ENCODE measurements at regions not wholly inside any gene's neighbourhood (a gene's known extent, or its start where the extent isn't known, plus 50 kb on each side); places are given as distances from the start of the nearest gene placed in this dataset.

DNA sequence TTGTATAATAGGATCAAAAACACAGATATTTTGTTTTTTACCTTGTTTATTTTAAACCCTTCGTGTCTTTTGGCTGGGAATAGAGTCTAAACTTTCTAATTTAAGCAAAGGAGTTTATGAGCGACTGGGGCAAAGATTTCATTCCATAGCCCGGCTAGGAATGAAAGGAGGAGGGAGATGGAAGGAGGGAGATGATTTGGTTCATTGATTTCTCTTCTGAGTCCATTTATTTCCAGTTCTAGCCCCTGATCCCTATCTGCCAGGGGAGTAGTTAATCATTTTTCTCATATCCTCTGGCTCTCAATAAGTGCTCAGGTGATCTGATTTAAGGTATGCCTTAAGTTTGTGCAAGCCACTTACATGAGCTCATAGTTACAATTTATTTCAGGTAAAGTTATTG, 120.0 kb downstream of the SPRY1 start:
- no peak for DNase-seq
- H3K4me3 ChIP-seq (ENCODE audit: insufficient read depth, low read depth, low read length, poor library complexity, severe bottlenecking) = no peak overlapping the region
- H3K27ac ChIP-seq (ENCODE audit: insufficient read depth, low read length, poor library complexity, severe bottlenecking) = no peak overlapping the region
- no peaks in the 10 kb centered on the region for H3K4me1 ChIP-seq (ENCODE audit: control insufficient read depth, insufficient read depth, low read length, poor library complexity, severe bottlenecking)
- H3K36me3 ChIP-seq (ENCODE audit: control insufficient read depth, insufficient read depth, low read length) = no peaks in the 10 kb centered on the region
- H3K9me3 ChIP-seq (ENCODE audit: control insufficient read depth, low read length) = no peaks in the 10 kb centered on the region
- H3K27me3 ChIP-seq (replicated peaks; ENCODE audit: control insufficient read depth, insufficient read depth, low read length, poor library complexity, severe bottlenecking) = no peaks in the 10 kb centered on the region

DNA sequence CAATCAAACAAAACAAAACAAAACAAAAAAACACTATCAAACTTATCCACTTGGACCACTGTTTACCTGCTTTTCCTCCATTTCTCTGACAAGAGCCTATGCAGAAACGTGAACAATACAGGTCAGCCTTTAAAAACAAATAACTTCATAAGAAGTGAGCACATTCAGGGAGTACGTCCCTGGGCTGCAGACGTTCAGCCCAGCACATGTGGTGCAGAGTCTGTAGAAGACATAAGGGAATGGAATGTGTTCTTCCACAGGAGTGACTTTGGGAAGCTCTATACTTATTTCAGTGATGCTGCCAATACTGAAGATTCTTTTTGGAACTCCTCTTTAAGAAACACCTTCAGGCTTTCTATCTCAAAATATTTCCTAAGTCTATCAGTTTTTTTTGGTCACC, 120.6 kb downstream of the SPRY1 start:
- H3K4me3 ChIP-seq (ENCODE audit: insufficient read depth, low read depth, low read length, poor library complexity, severe bottlenecking) = no peak overlapping the region
- no peak overlapping the region for H3K27ac ChIP-seq (ENCODE audit: insufficient read depth, low read length, poor library complexity, severe bottlenecking)
- no peaks in the 10 kb centered on the region for H3K4me1 ChIP-seq (ENCODE audit: control insufficient read depth, insufficient read depth, low read length, poor library complexity, severe bottlenecking)
- H3K36me3 ChIP-seq (ENCODE audit: control insufficient read depth, insufficient read depth, low read length) = no peaks in the 10 kb centered on the region
- no peaks in the 10 kb centered on the region for H3K27me3 ChIP-seq (replicated peaks; ENCODE audit: control insufficient read depth, insufficient read depth, low read length, poor library complexity, severe bottlenecking)
- DNase-seq = no peak
- H3K9me3 ChIP-seq (ENCODE audit: control insufficient read depth, low read length) = no peaks in the 10 kb centered on the region

DNA sequence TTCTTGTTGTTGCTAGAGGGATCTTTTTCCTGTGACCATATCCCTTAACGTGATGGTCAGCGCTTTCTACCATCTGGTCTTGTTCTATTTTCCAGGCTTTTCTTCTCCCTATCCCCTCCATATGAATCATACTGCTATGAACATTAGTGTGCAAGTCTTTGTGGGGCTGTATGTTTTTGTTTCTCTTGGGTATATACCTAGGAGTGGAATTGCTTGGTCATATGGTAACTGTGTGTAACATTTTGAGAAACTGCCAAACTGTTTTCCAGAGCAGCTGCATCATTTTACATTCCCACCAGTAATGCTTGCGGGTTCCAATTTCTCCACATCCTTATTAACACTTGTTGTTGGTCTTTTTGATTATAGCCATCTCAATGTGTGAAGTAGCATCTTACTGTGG, 121.4 kb downstream of the SPRY1 start:
- no peaks in the 10 kb centered on the region for H3K4me1 ChIP-seq (ENCODE audit: control insufficient read depth, insufficient read depth, low read length, poor library complexity, severe bottlenecking)
- H3K9me3 ChIP-seq (ENCODE audit: control insufficient read depth, low read length) = no peaks in the 10 kb centered on the region
- no peak for DNase-seq
- no peaks in the 10 kb centered on the region for H3K27me3 ChIP-seq (replicated peaks; ENCODE audit: control insufficient read depth, insufficient read depth, low read length, poor library complexity, severe bottlenecking)
- H3K27ac ChIP-seq (ENCODE audit: insufficient read depth, low read length, poor library complexity, severe bottlenecking) = no peak overlapping the region
- no peaks in the 10 kb centered on the region for H3K36me3 ChIP-seq (ENCODE audit: control insufficient read depth, insufficient read depth, low read length)
- H3K4me3 ChIP-seq (ENCODE audit: insufficient read depth, low read depth, low read length, poor library complexity, severe bottlenecking) = no peak overlapping the region

DNA sequence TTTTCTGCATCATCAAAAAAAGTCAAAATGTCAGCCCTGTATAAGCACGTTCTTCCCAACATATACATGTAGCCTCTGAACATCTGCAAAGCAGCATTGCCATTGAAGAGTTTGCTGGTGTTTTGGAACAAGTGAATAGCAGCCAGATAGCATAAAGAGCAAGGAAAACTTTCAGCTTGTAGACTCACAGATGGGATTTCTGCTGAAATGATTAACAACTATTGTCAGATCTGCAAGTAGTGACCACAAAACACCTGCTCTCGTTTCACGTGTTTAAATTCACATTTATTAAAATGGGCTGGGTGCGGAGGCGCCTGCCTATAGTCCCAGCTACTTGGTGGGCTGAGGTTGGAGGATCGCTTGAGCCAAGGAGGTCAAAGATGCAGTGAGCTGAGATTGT, 123.7 kb downstream of the SPRY1 start:
- Histone ChIP-seq H3K4me3 (ENCODE audit: insufficient read depth, low read depth, low read length, poor library complexity, severe bottlenecking) (no peak overlapping the region), H3K36me3 (ENCODE audit: control insufficient read depth, insufficient read depth, low read length) (no peaks in the 10 kb centered on the region), H3K27me3 (replicated peaks; ENCODE audit: control insufficient read depth, insufficient read depth, low read length, poor library complexity, severe bottlenecking) (no peaks in the 10 kb centered on the region), H3K9me3 (ENCODE audit: control insufficient read depth, low read length) (no peaks in the 10 kb centered on the region), H3K27ac (ENCODE audit: insufficient read depth, low read length, poor library complexity, severe bottlenecking) (no peak overlapping the region), H3K4me1 (ENCODE audit: control insufficient read depth, insufficient read depth, low read length, poor library complexity, severe bottlenecking) (no peaks in the 10 kb centered on the region)
- DNase-seq = no peak

DNA sequence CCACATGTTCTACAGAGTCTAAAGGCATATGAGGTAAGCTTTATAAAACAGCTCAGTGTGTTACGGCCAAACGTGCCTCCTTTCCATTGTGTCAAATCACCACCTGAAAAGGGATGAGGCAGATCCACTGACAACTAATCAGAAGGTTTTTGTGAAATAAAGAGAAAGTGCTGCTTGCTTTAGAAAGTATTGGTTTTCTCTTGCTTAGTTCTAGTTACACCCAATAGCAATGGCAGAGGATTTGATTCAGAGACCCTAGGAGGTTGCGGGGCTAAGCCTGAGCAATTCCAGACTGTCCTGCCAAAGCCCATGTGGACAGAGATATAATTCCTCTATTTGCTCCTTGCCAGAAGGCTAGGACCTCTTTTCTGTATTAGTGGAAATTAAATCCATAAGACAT, 125.5 kb downstream of the SPRY1 start:
- H3K9me3 ChIP-seq (ENCODE audit: control insufficient read depth, low read length) = no peaks in the 10 kb centered on the region
- H3K4me3 ChIP-seq (ENCODE audit: insufficient read depth, low read depth, low read length, poor library complexity, severe bottlenecking) = no peak overlapping the region
- no peak overlapping the region for H3K27ac ChIP-seq (ENCODE audit: insufficient read depth, low read length, poor library complexity, severe bottlenecking)
- no peaks in the 10 kb centered on the region for H3K36me3 ChIP-seq (ENCODE audit: control insufficient read depth, insufficient read depth, low read length)
- no peaks in the 10 kb centered on the region for H3K4me1 ChIP-seq (ENCODE audit: control insufficient read depth, insufficient read depth, low read length, poor library complexity, severe bottlenecking)
- no peaks in the 10 kb centered on the region for H3K27me3 ChIP-seq (replicated peaks; ENCODE audit: control insufficient read depth, insufficient read depth, low read length, poor library complexity, severe bottlenecking)
- no peak for DNase-seq

DNA sequence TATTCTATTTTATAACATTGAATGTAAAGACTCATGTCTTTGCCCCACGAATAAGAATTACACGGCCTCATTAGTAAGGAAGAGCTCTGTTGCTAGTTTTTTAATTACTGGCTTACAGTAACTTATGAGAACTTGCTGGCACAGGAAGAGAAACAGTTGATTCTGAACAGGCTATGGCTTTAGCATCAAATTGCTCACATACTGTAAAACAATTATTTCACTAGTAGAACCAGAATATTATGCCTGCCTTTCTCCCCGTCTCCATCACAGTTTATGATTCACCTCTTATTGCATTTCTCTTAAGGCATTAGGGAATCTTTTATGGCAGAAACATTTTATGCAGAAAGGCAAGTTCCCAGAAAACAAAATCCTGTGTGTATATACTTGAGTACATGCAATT, 126.1 kb downstream of the SPRY1 start:
- no peaks in the 10 kb centered on the region for H3K36me3 ChIP-seq (ENCODE audit: control insufficient read depth, insufficient read depth, low read length)
- H3K9me3 ChIP-seq (ENCODE audit: control insufficient read depth, low read length) = no peaks in the 10 kb centered on the region
- no peaks in the 10 kb centered on the region for H3K27me3 ChIP-seq (replicated peaks; ENCODE audit: control insufficient read depth, insufficient read depth, low read length, poor library complexity, severe bottlenecking)
- H3K4me1 ChIP-seq (ENCODE audit: control insufficient read depth, insufficient read depth, low read length, poor library complexity, severe bottlenecking) = no peaks in the 10 kb centered on the region
- no peak overlapping the region for H3K27ac ChIP-seq (ENCODE audit: insufficient read depth, low read length, poor library complexity, severe bottlenecking)
- DNase-seq = no peak
- no peak overlapping the region for H3K4me3 ChIP-seq (ENCODE audit: insufficient read depth, low read depth, low read length, poor library complexity, severe bottlenecking)

DNA sequence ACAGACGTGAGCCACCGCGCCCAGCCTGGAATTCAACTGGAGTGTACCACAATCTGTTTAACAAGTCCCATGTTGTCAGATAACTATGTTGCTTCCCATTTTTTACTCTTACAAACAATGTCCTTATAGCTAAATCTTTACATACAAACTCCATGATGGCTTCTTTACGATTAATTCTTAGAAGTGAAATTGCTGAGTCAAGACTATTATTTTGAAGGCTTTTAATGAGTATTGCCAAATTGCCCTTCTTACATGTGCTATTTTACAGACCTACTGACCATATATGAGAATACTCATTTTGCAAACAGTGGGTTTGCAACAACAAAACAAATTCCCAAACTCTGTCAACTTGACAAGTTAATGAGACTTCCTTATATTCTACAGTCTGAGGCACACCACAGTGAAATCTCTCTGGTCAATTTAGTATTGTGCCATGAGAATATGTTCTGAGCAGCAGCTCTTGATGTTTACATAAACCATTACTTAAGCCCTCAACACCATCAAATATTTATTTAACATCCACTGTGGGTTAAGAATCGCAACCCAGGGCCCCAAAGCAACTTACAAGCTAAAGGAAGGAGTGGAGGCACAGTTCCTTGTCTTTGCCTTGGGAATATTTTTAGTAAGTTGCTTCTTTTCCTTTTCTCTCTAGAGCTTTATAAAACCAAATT, 128.5 kb downstream of the SPRY1 start:
- Histone ChIP-seq H3K9me3 (ENCODE audit: control insufficient read depth, low read length) (no peaks in the 10 kb centered on the region), H3K36me3 (ENCODE audit: control insufficient read depth, insufficient read depth, low read length) (no peaks in the 10 kb centered on the region), H3K4me1 (ENCODE audit: control insufficient read depth, insufficient read depth, low read length, poor library complexity, severe bottlenecking) (no peaks in the 10 kb centered on the region), H3K4me3 (ENCODE audit: insufficient read depth, low read depth, low read length, poor library complexity, severe bottlenecking) (no peak overlapping the region), H3K27ac (ENCODE audit: insufficient read depth, low read length, poor library complexity, severe bottlenecking) (no peak overlapping the region), H3K27me3 (replicated peaks; ENCODE audit: control insufficient read depth, insufficient read depth, low read length, poor library complexity, severe bottlenecking) (no peaks in the 10 kb centered on the region)
- no peak for DNase-seq

DNA sequence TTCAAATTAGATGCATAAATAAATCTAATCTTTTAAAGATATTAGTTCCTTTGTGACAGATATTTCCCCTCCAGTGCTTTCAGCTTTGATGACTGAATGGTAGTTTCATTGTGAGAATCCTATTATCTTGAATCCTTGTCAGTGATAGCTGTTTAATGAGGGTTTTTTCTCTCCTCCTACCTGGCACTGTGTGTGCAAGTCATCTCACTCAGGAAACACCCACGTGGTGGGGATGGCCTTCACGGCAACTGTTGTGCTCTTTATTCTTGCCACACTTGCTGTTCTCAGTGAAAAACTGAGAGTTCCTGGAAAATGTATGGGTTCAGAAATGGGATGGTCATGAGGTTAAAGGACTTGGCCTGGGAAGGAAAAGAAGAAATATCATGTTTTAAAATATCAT, 129.9 kb downstream of the SPRY1 start:
- Histone ChIP-seq H3K9me3 (ENCODE audit: control insufficient read depth, low read length) (no peaks in the 10 kb centered on the region), H3K36me3 (ENCODE audit: control insufficient read depth, insufficient read depth, low read length) (no peaks in the 10 kb centered on the region), H3K4me1 (ENCODE audit: control insufficient read depth, insufficient read depth, low read length, poor library complexity, severe bottlenecking) (no peaks in the 10 kb centered on the region), H3K27me3 (replicated peaks; ENCODE audit: control insufficient read depth, insufficient read depth, low read length, poor library complexity, severe bottlenecking) (no peaks in the 10 kb centered on the region), H3K4me3 (ENCODE audit: insufficient read depth, low read depth, low read length, poor library complexity, severe bottlenecking) (no peak overlapping the region), H3K27ac (ENCODE audit: insufficient read depth, low read length, poor library complexity, severe bottlenecking) (no peak overlapping the region)
- DNase-seq = no peak

DNA sequence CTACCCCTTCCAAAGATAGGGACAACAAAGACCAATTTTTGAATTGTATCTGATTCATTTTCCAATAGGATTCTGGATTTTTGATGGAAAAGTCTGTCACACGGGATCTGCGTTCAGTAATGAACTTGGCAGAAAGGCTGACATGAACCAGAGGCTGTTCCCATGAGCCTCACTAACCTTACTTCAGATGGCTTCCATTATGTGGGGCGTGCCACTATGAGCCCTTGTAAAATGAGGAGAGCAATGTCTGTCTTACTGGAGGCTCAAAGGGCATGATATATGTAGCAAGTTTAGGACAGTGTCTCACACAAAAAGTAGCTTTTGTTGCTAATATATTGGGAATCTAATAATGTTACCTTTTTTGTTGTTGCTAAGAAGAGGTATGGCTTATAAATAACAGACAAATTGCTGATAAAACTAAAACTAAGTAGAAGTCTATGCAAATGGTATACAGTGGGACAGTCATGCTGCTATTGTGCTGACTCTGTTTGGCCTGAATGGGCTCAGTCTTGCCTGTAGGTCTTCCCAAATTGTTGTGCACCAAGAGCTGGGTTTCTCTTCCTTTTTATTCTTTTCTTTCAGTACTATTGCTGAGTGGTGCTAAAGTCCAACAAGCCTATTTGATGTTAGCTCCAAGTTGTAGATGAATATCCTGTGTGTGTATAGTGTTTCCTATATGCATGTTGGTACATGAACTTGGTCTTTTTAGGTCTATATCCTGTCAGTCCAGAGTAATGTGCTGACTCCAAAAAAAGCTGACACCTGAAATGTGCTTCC, 132.1 kb downstream of the SPRY1 start:
- Histone ChIP-seq H3K4me1 (ENCODE audit: control insufficient read depth, insufficient read depth, low read length, poor library complexity, severe bottlenecking) (no peaks in the 10 kb centered on the region), H3K36me3 (ENCODE audit: control insufficient read depth, insufficient read depth, low read length) (no peaks in the 10 kb centered on the region), H3K4me3 (ENCODE audit: insufficient read depth, low read depth, low read length, poor library complexity, severe bottlenecking) (no peak overlapping the region), H3K9me3 (ENCODE audit: control insufficient read depth, low read length) (no peaks in the 10 kb centered on the region), H3K27ac (ENCODE audit: insufficient read depth, low read length, poor library complexity, severe bottlenecking) (no peak overlapping the region), H3K27me3 (replicated peaks; ENCODE audit: control insufficient read depth, insufficient read depth, low read length, poor library complexity, severe bottlenecking) (no peaks in the 10 kb centered on the region)
- no peak for DNase-seq

DNA sequence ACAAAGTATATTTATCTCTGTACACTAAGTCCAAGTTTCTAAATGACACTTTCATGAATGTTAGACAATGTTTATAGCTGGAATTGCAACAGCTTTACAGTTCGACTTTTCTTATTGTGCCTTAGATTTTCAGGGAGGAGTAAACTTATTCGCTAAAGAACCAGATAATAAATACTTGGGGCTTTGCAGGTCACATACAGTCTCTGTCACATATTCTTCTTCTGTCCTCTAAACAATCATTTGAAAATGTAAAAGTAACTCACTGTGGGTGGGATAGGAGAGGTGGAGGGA, 132.6 kb downstream of the SPRY1 start:
- Histone ChIP-seq H3K4me3 (ENCODE audit: insufficient read depth, low read depth, low read length, poor library complexity, severe bottlenecking) (no peak overlapping the region), H3K4me1 (ENCODE audit: control insufficient read depth, insufficient read depth, low read length, poor library complexity, severe bottlenecking) (no peaks in the 10 kb centered on the region), H3K27ac (ENCODE audit: insufficient read depth, low read length, poor library complexity, severe bottlenecking) (no peak overlapping the region)

More for the DNA sequence above, 132.6 kb downstream of the SPRY1 start:
- H3K36me3 ChIP-seq (ENCODE audit: control insufficient read depth, insufficient read depth, low read length) = no peaks in the 10 kb centered on the region
- no peak for DNase-seq
- H3K9me3 ChIP-seq (ENCODE audit: control insufficient read depth, low read length) = no peaks in the 10 kb centered on the region
- H3K27me3 ChIP-seq (replicated peaks; ENCODE audit: control insufficient read depth, insufficient read depth, low read length, poor library complexity, severe bottlenecking) = no peaks in the 10 kb centered on the region

Measured in effector memory CD4-positive, alpha-beta T cell (primary cell).